ENCODE measurements at regions not wholly inside any gene's neighbourhood (a gene's known extent, or its start where the extent isn't known, plus 50 kb on each side); places are given as distances from the start of the nearest gene placed in this dataset.
"Not testable (repeated sequence)": the region's sequence is repeated elsewhere in the genome, so short reads cannot be mapped to it uniquely, and the experiment has no call there.

DNA sequence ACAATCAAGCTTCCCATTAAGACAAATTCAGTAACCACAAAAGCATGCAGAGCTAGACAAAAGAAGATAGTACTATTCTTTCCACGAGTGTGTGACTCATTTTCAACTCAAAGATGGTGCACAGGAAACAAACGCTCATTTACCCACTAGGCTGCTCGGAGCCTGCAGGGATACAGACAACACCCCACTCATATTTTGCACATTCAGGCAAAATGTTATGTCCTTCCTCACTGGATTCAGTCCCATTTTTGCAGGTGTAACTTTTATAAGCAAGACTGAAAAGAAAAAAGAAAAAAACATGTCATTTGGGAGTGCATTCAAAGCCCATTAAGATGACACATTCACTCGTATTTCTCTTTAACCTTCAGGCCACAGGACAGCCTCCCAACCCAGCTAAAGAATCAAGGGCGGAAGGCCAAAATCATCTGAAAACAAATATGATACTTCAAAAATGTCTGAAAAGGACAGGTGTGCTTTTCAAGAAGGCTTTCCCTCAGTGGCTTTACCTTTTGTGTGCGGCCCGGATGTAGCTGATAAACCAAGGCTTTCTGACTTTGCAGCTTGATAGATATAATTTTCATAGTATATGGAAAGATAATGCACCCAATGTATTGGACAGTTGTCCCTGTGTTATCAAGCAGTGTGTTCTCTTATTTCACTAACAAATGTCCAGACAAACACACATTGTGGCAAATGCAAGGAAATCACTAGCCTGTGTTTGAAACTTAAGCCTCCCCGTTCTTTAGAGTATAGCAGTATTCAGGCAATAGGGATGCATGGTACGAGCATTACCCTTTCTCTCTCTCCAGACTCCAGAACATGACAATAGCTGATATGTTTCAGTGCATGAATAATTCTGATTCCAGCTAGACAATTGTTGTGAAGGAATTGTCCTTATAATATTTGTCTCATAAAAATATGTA lies 147.8 kb upstream of the KRR1 start:
- no peaks in the 10 kb centered on the region for H3K9me3 Mint-ChIP-seq
- no peaks in the 10 kb centered on the region for H3K27me3 Mint-ChIP-seq
- no peaks in the 10 kb centered on the region for H3K36me3 Mint-ChIP-seq
- no peak overlapping the region for H3K27ac Mint-ChIP-seq
- H3K4me3 Mint-ChIP-seq = no peak overlapping the region
- H3K4me1 Mint-ChIP-seq = peaks cover 10% of the 10 kb centered on the region

GRCh38 chr12:75658286-75658685 lies 146.9 kb upstream of the KRR1 start:
- H3K4me3 Mint-ChIP-seq = no peak overlapping the region
- no peaks in the 10 kb centered on the region for H3K36me3 Mint-ChIP-seq
- H3K4me1 Mint-ChIP-seq = peaks cover 10% of the 10 kb centered on the region
- H3K9me3 Mint-ChIP-seq = no peaks in the 10 kb centered on the region
- H3K27me3 Mint-ChIP-seq = peaks cover 1% of the 10 kb centered on the region
- no peak overlapping the region for H3K27ac Mint-ChIP-seq

DNA sequence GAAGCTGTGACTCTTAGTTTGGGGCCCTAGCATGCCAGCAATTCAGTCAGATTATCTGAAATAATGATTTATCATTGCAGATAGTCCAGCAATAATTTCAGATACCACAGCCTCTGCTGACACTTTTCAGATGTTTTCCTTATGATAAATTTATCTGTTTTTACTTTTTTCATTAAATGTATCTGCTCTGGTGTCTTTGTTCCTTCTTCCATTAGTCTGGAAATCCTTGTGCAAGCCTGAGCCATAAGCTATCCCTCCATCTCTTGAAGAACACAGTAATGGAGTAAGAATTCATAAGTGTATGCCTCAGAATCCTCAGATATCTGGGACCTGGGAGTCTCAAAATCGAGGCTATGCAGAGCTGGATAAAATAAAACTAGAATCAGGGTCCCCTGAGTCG lies 146.4 kb upstream of the KRR1 start:
- H3K36me3 Mint-ChIP-seq = no peaks in the 10 kb centered on the region
- no peak overlapping the region for H3K27ac Mint-ChIP-seq
- peaks cover 10% of the 10 kb centered on the region for H3K4me1 Mint-ChIP-seq
- H3K27me3 Mint-ChIP-seq = peaks cover 1% of the 10 kb centered on the region
- no peak overlapping the region for H3K4me3 Mint-ChIP-seq
- H3K9me3 Mint-ChIP-seq = no peaks in the 10 kb centered on the region

DNA sequence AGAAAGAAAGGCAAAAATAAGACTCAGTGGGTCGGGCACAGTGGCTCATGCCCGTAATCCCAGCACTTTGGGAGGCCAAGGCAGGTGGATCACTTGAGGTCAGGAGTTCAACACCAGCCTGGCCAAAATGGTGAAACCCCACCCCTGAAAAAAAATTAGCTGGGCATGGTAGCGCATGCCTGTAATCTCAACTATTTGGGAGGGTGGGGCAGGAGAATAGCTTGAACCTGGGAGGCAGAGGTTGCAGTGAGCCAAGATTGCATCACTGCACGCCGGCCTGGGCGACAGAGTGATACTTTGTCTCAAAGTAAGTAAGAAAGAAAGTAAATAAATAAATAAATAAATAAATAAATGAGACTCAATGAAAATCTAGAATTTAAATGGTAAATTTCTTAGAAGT lies 145.9 kb upstream of the KRR1 start:
- H3K4me1 Mint-ChIP-seq, H3K27me3 Mint-ChIP-seq, H3K27ac Mint-ChIP-seq, H3K4me3 Mint-ChIP-seq, H3K36me3 Mint-ChIP-seq, H3K9me3 Mint-ChIP-seq: not testable (repeated sequence)

GRCh38 chr12:75656648-75657047 lies 145.2 kb upstream of the KRR1 start:
- Mint-ChIP-seq H3K27me3 (peaks cover 1% of the 10 kb centered on the region), H3K9me3 (no peaks in the 10 kb centered on the region), H3K4me3 (no peak overlapping the region), H3K4me1 (peaks cover 10% of the 10 kb centered on the region), H3K36me3 (no peaks in the 10 kb centered on the region), H3K27ac (no peak overlapping the region)

GRCh38 chr12:75656210-75656609 lies 144.8 kb upstream of the KRR1 start:
- H3K9me3 Mint-ChIP-seq = no peaks in the 10 kb centered on the region
- no peak overlapping the region for H3K4me3 Mint-ChIP-seq
- H3K4me1 Mint-ChIP-seq = peaks cover 10% of the 10 kb centered on the region
- H3K27me3 Mint-ChIP-seq = peaks cover 3% of the 10 kb centered on the region
- no peaks in the 10 kb centered on the region for H3K36me3 Mint-ChIP-seq
- no peak overlapping the region for H3K27ac Mint-ChIP-seq

DNA sequence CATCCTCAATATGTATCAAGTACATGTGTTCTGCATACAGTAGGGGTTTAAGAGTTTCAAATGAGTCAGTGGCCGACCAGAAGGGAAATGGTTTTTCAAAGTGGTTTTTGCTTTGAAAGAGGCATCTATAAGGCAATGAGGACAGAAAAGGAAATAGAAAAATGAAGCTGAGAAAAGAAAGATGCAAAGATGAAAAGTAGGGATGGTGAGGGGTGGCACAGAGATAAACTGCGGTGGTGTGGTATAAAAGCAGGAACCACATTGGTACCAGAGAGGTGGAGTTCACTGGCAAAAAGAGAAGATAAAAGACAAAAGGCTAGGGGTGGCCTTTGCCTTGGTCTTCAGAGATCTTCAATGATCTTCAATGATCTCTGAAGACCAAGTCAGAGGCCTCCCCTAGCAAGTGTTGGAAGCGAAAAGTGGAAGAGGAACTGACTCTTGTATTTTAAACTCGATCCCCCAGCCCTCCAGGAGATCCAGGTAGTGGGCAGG lies 144.0 kb upstream of the KRR1 start:
- Mint-ChIP-seq H3K27ac (no peak overlapping the region), H3K4me1 (peaks cover 10% of the 10 kb centered on the region), H3K36me3 (no peaks in the 10 kb centered on the region), H3K4me3 (no peak overlapping the region), H3K27me3 (peaks cover 3% of the 10 kb centered on the region), H3K9me3 (no peaks in the 10 kb centered on the region)

DNA sequence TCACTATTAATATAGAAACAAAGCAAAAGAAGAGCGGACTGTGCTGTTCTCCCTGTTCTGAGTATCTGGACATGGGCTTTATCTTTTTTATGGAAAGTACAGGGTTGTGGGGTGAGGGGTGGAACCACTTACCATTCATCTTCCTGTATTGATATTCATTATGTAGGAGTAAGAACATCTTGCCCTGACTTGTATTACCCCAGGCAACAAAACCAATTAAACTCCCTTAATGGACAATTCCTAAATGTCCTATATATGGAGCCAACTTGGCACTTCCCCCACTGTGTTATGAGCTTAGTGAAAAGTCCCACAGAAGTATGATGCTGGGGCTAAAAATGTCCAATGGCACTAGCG lies 139.9 kb upstream of the KRR1 start:
- no peak overlapping the region for H3K4me3 Mint-ChIP-seq
- H3K27me3 Mint-ChIP-seq = peaks cover 7% of the 10 kb centered on the region
- H3K27ac Mint-ChIP-seq = no peak overlapping the region
- peaks cover 5% of the 10 kb centered on the region for H3K4me1 Mint-ChIP-seq
- H3K9me3 Mint-ChIP-seq = no peaks in the 10 kb centered on the region
- H3K36me3 Mint-ChIP-seq = no peaks in the 10 kb centered on the region

GRCh38 chr12:75650595-75651341 lies 139.4 kb upstream of the KRR1 start:
- Mint-ChIP-seq H3K36me3 (no peaks in the 10 kb centered on the region), H3K9me3 (no peaks in the 10 kb centered on the region), H3K4me1 (peaks cover 5% of the 10 kb centered on the region), H3K27me3 (peaks cover 7% of the 10 kb centered on the region), H3K4me3 (no peak overlapping the region), H3K27ac (no peak overlapping the region)

DNA sequence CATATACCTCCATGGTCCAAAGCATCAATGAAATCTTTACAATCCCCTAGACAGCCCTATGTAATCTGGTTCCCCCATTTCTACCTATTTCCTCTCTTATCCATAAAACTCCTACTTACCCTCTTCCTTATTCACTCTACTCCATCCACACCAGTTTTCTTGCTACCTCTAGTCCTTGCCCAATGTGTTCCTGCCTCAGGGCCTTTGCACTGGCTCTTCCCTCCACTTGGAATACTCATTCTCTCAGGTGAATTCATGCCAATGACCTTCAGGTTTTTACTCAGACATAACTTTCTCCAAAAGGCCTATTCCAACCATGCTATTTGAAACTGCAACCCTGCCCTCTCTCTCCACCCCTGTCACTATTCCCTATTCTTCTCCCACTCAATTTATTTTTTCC lies 138.7 kb upstream of the KRR1 start:
- no peaks in the 10 kb centered on the region for H3K9me3 Mint-ChIP-seq

DNA sequence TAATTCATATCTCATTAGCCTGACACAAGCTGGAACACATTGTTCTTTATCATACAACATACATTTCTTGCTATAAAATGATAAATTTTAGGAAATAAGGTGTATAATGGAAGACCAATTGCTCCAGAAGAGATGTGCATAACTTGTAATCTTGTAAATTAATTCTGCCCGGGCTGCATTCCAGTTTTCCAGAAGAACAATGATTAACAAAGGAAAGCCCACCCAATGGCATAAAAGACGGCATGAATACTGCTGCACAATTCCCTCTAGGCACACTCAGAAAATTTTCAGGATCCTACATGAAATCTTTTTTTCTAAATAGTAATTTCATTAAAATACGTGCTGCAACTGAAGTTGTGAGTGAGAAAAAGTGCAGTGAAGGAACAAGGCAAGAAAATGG lies 137.4 kb upstream of the KRR1 start:
- H3K27ac Mint-ChIP-seq = no peak overlapping the region
- H3K4me1 Mint-ChIP-seq = no peaks in the 10 kb centered on the region
- H3K9me3 Mint-ChIP-seq = no peaks in the 10 kb centered on the region
- H3K36me3 Mint-ChIP-seq = no peaks in the 10 kb centered on the region
- peaks cover 7% of the 10 kb centered on the region for H3K27me3 Mint-ChIP-seq
- no peak overlapping the region for H3K4me3 Mint-ChIP-seq

More for the DNA sequence above, 138.7 kb upstream of the KRR1 start:
- Mint-ChIP-seq H3K4me3 (no peak overlapping the region), H3K36me3 (no peaks in the 10 kb centered on the region), H3K27me3 (peaks cover 7% of the 10 kb centered on the region), H3K27ac (no peak overlapping the region), H3K4me1 (peaks cover under 1% of the 10 kb centered on the region)

GRCh38 chr12:75646329-75647210 lies 135.2 kb upstream of the KRR1 start:
- Mint-ChIP-seq H3K9me3 (no peaks in the 10 kb centered on the region), H3K4me1 (peaks cover 7% of the 10 kb centered on the region), H3K27ac (no peak overlapping the region), H3K36me3 (no peaks in the 10 kb centered on the region), H3K4me3 (no peak overlapping the region), H3K27me3 (peaks cover 5% of the 10 kb centered on the region)

DNA sequence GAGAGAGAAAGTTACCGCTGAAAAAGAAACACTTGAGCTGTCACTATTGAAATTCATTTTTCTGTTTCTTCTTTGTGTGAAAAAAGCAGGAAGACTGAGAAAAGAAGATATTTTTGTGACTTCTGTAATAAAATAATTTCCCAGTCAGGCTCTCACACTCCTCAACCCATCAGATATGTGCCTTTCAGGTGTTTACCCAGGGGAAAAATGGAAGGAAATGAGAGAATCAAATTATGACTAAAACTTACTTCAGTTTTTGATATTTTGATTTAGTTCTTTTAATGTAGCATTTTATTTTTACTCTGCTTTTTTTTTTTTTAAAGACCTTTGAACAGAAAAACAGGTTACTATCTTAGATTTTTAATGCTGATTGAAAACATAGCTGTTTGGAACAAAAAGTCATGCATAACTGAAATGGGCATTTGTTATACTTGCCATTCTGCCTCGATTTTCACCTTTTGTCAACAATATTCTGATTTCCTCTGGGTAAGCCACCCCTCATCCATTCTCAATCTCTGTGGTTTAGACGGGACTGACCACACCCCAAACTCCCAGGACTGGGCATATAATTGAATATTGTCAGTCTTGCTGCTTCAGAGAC lies 133.2 kb upstream of the KRR1 start:
- Mint-ChIP-seq H3K27me3 (peaks cover 2% of the 10 kb centered on the region), H3K9me3 (no peaks in the 10 kb centered on the region), H3K4me1 (peaks cover 14% of the 10 kb centered on the region), H3K36me3 (no peaks in the 10 kb centered on the region), H3K27ac (no peak overlapping the region), H3K4me3 (no peak overlapping the region)

- not testable (repeated sequence) for H3K27me3 Mint-ChIP-seq, H3K36me3 Mint-ChIP-seq, H3K9me3 Mint-ChIP-seq, H3K4me3 Mint-ChIP-seq, H3K27ac Mint-ChIP-seq
- peaks cover 14% of the 10 kb centered on the region for H3K4me1 Mint-ChIP-seq
These were observed 131.7 kb upstream of the KRR1 start for GRCh38 chr12:75643119-75643518.

DNA sequence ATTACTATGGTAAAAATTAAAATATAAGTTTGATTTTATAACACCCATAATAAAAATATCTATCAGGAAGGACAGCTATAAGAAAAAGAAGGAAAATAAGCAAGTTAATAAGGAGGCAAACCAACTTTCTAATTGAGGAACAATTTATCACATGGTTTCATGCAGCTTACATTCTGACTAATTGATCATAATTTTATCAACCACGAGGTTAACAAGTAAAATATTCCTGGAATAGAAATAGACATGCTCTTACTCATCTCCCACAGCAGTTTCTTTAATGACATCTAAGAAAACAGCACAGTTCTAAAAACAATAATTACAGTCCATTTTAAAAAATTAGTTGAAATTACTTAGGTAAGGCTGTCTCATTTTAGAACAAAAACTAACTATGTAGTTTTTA lies 130.8 kb upstream of the KRR1 start:
- no peak overlapping the region for H3K4me3 Mint-ChIP-seq
- H3K4me1 Mint-ChIP-seq = peaks cover 14% of the 10 kb centered on the region
- H3K36me3 Mint-ChIP-seq = no peaks in the 10 kb centered on the region
- peak overlapping the region; percentile 8 for H3K27ac Mint-ChIP-seq
- no peaks in the 10 kb centered on the region for H3K27me3 Mint-ChIP-seq
- H3K9me3 Mint-ChIP-seq = no peaks in the 10 kb centered on the region

Data from activated naive CD4-positive, alpha-beta T cell treated with anti-CD3 and anti-CD28 coated beads, Interleukin-2, amount 50 U/mL, for 24 hours (primary cell).